ENCODE measurements at regions not wholly inside any gene's neighbourhood (a gene's known extent, or its start where the extent isn't known, plus 50 kb on each side); places are given as distances from the start of the nearest gene placed in this dataset.
"Not testable (repeated sequence)": the region's sequence is repeated elsewhere in the genome, so short reads cannot be mapped to it uniquely, and the experiment has no call there.

GRCh38 chr10:42187501-42188195 is 450.7 kb downstream of the ZNF33B start:
- 15% methylated on average over 5 of the region's 6 CpGs for WGBS (ENCODE audit: low lambda C conversion rate)
- BruUV-seq (replicated peaks); H3K27me3 ChIP-seq (ENCODE audit: control insufficient read depth in 1 of 2, insufficient read depth in 2 of 2, low read length in 2 of 2): not testable (repeated sequence)

GRCh38 chr10:42177793-42178689 is 460.3 kb downstream of the ZNF33B start:
- WGBS (ENCODE audit: low lambda C conversion rate) = 7% methylated on average over 30 of the region's 30 CpGs
- H4K20me1 ChIP-seq (ENCODE audit: insufficient read depth, low read length); FAIRE-seq; intact Hi-C loops (cut with micrococcal nuclease; ENCODE audit: unreplicated experiment); H2AFZ ChIP-seq (ENCODE audit: low read length); H3K4me1 ChIP-seq (ENCODE audit: insufficient read depth, low read length); ATAC-seq; H3K36me3 ChIP-seq (replicated peaks in 1 of 2; ENCODE audit: control insufficient read depth in 1 of 2, insufficient read depth in 2 of 2, low read length in 2 of 2); H3K9me3 ChIP-seq (ENCODE audit: low read length); in situ Hi-C loops (cut with HindIII; ENCODE audit: extremely low pct_ligation_motif_present, low pct_unique_long_range_greater_than_20kb); H3K9ac ChIP-seq (ENCODE audit: insufficient read depth, low read depth, low read length); POLR2A ChIA-PET; BruUV-seq (replicated peaks); H3K27me3 ChIP-seq (ENCODE audit: control insufficient read depth in 1 of 2, insufficient read depth in 2 of 2, low read length in 2 of 2); H3K27ac ChIP-seq (ENCODE audit: extremely low read length, insufficient read depth, low read length); H3K79me2 ChIP-seq (ENCODE audit: insufficient read depth, low read length); TF ChIP-seq CBX2 (CRISPR knock-in tag; IDR thresholded peaks at IDR 0.05; ENCODE audit: low read depth): not testable (repeated sequence)
- TF ChIP-seq CBX2 (IDR thresholded peaks at IDR 0.05; ENCODE audit: low read depth, low read length) = 0 out of 2 replicates have a peak, but pooled peaks have one; percentile 64
- TF ChIP-seq STAG1 (CRISPR knock-in tag; IDR thresholded peaks at IDR 0.05) = peak; percentile 66
- TF ChIP-seq CTCF (CRISPR knock-in tag; IDR thresholded peaks at IDR 0.05) = peak; percentile 17; the same call in 1 of the 2 replicates
- peak; percentile 6 for DNase-seq (ENCODE audit: low spot score)
- peak overlapping the region in 2 of 3 experiments; percentile 21 to 31; a peak in 3 of 6 replicates for H3K4me3 ChIP-seq (replicated peaks in 1 of 3; ENCODE audit: insufficient read depth in 1 of 3, low read depth in 2 of 3, low read length in 3 of 3)
- H3K4me2 ChIP-seq (ENCODE audit: low read depth, low read length) = 0 out of 2 replicates have a peak overlapping the region, but pooled peaks have one; percentile 18
- CTCF ChIA-PET (ENCODE audit: low intra/inter-chr PET ratio, low total read pairs) = interaction anchor here (1.7 kb wide), 1 partner anchor 250 kb away, joined by 3 read pairs; no protein-coding TSS in a partner anchor

More at GRCh38 chr10:42187501-42188195, 450.7 kb downstream of the ZNF33B start:
- CTCF ChIA-PET (ENCODE audit: low intra/inter-chr PET ratio, low total read pairs); H2AFZ ChIP-seq (ENCODE audit: low read length); H3K9ac ChIP-seq (ENCODE audit: insufficient read depth, low read depth, low read length); H3K36me3 ChIP-seq (replicated peaks in 1 of 2; ENCODE audit: control insufficient read depth in 1 of 2, insufficient read depth in 2 of 2, low read length in 2 of 2); DNase-seq (ENCODE audit: low spot score); intact Hi-C loops (cut with micrococcal nuclease; ENCODE audit: unreplicated experiment); in situ Hi-C loops (cut with HindIII; ENCODE audit: extremely low pct_ligation_motif_present, low pct_unique_long_range_greater_than_20kb); H4K20me1 ChIP-seq (ENCODE audit: insufficient read depth, low read length); H3K4me1 ChIP-seq (ENCODE audit: insufficient read depth, low read length); H3K79me2 ChIP-seq (ENCODE audit: insufficient read depth, low read length); ATAC-seq; POLR2A ChIA-PET; H3K9me3 ChIP-seq (ENCODE audit: low read length); H3K4me3 ChIP-seq (replicated peaks in 1 of 3; ENCODE audit: insufficient read depth in 1 of 3, low read depth in 2 of 3, low read length in 3 of 3); FAIRE-seq; H3K4me2 ChIP-seq (ENCODE audit: low read depth, low read length); H3K27ac ChIP-seq (ENCODE audit: extremely low read length, insufficient read depth, low read length): not testable (repeated sequence)
